CD4-positive, alpha-beta T cell treated with Interleukin-4 for 1 hour (primary cell): ENCODE measurements at regions not wholly inside any gene's neighbourhood (a gene's known extent, or its start where the extent isn't known, plus 50 kb on each side); places are given as distances from the start of the nearest gene placed in this dataset.

ENCODE experiments used
- DNase-seq, 2 donors: peaks; one replicate each; pipeline ENCODE4 v3.0.0-alpha.2; 2020 to 2022

- DNase-seq, result no peak
Measured at GRCh38 chr2:2757764-2758163, 426.7 kb upstream of the MYT1L start.

- no peak for DNase-seq
Measured at GRCh38 chr2:2756886-2757285, 425.8 kb upstream of the MYT1L start.

- DNase-seq, result no peak
Measured at GRCh38 chr2:2755990-2756389, 424.9 kb upstream of the MYT1L start.

- no peak for DNase-seq
Measured at GRCh38 chr2:2754940-2755339, 423.9 kb upstream of the MYT1L start.

- no peak for DNase-seq
Measured at GRCh38 chr2:2751715-2752315, 420.7 kb upstream of the MYT1L start.

GRCh38 chr2:2750867-2751714 lies 420.0 kb upstream of the MYT1L start:
- no peak for DNase-seq

GRCh38 chr2:2749206-2749598 lies 418.1 kb upstream of the MYT1L start:
- no peak for DNase-seq

- no peak for DNase-seq
Measured at GRCh38 chr2:2748399-2749205, 417.5 kb upstream of the MYT1L start.

- no peak for DNase-seq
Measured at GRCh38 chr2:2747797-2748301, 416.8 kb upstream of the MYT1L start.

GRCh38 chr2:2746731-2747130 lies 415.7 kb upstream of the MYT1L start:
- DNase-seq, result no peak

GRCh38 chr2:2744958-2745715 lies 414.1 kb upstream of the MYT1L start:
- DNase-seq, result no peak

GRCh38 chr2:2744107-2744506 lies 413.0 kb upstream of the MYT1L start:
- no peak for DNase-seq

- no peak for DNase-seq
Measured at GRCh38 chr2:2743164-2743571, 412.1 kb upstream of the MYT1L start.

GRCh38 chr2:2742726-2743125 lies 411.7 kb upstream of the MYT1L start:
- DNase-seq, result no peak

GRCh38 chr2:2740238-2740775 lies 409.2 kb upstream of the MYT1L start:
- DNase-seq, result no peak

- no peak for DNase-seq
Measured at GRCh38 chr2:2739231-2739795, 408.2 kb upstream of the MYT1L start.

- no peak for DNase-seq
Measured at GRCh38 chr2:2738684-2739083, 407.6 kb upstream of the MYT1L start.

GRCh38 chr2:2738276-2738675 lies 407.2 kb upstream of the MYT1L start:
- DNase-seq, result no peak

GRCh38 chr2:2735041-2735440 lies 404.0 kb upstream of the MYT1L start:
- DNase-seq, result no peak

GRCh38 chr2:2734308-2734707 lies 403.2 kb upstream of the MYT1L start:
- no peak for DNase-seq

GRCh38 chr2:2733818-2734217 lies 402.7 kb upstream of the MYT1L start:
- no peak for DNase-seq
